K562 (cell line): ENCODE measurements at regions not wholly inside any gene's neighbourhood (a gene's known extent, or its start where the extent isn't known, plus 50 kb on each side); places are given as distances from the start of the nearest gene placed in this dataset.

Experiments used
- CHCHD3 ChIP-seq: fragments of 250-450 bp; sonication (Bioruptor Pico); IDR thresholded peaks from 2 replicates; pipeline ENCODE4 v2.1.2; 2022; ENCODE audit warnings: mild to moderate bottlenecking
- CTCF ChIP-seq, 3 experiments: IDR thresholded peaks in 2 of 3; conservative IDR thresholded peaks in 1 of 3; 2 replicates each; pipeline ENCODE4 v1.5.1; 2011 to 2012; ENCODE audit warnings: low read length in 3 of 3, mild to moderate bottlenecking in 3 of 3, control low read depth in 2 of 3, improper control_type of control experiment in 1 of 3, inconsistent platforms in 1 of 3, low read depth in 1 of 3, mixed read lengths in 1 of 3, moderate library complexity in 1 of 3; ENCODE audit not compliant: insufficient read depth in 2 of 3
- GATAD2B ChIP-seq: fragments of 450-650 bp; IDR thresholded peaks from 2 replicates; pipeline ENCODE4 v1.6.1; 2017; ENCODE audit warnings: mild to moderate bottlenecking, borderline replicate concordance
- HSF4 ChIP-seq: fragments of 250-450 bp; sonication (Bioruptor Pico); IDR thresholded peaks from 2 replicates; pipeline ENCODE4 v2.1.2; 2022; ENCODE audit warnings: mild to moderate bottlenecking, moderate library complexity, borderline replicate concordance
- MAFF ChIP-seq: IDR thresholded peaks from 2 replicates; pipeline ENCODE4 v1.6.1; 2012; ENCODE audit warnings: low read length, improper control_type of control experiment
- MTA3 ChIP-seq: fragments of 450-650 bp; formaldehyde crosslinking; IDR thresholded peaks from 2 replicates; pipeline ENCODE4 v1.6.1; 2017; ENCODE audit warnings: mild to moderate bottlenecking, borderline replicate concordance
- PHF20 ChIP-seq: fragments of 450-650 bp; IDR thresholded peaks from 2 replicates; pipeline ENCODE4 v1.6.1; 2018; ENCODE audit not compliant: partially characterized antibody
- RFX5 ChIP-seq: IDR thresholded peaks from 2 replicates; pipeline ENCODE4 v1.6.1; 2011; ENCODE audit warnings: low read depth, mild to moderate bottlenecking, improper control_type of control experiment, low read length
- ZNF184 ChIP-seq: sonication (generic); formaldehyde crosslinking; IDR thresholded peaks from 2 replicates; pipeline ENCODE4 v1.5.0; 2020; ENCODE audit warnings: missing genetic modification reagents
- ZNF217 ChIP-seq: sonication (generic); formaldehyde crosslinking; IDR thresholded peaks from 2 replicates; pipeline ENCODE4 v1.8.0; 2022; ENCODE audit warnings: mild to moderate bottlenecking, missing genetic modification reagents
- ZNF253 ChIP-seq: fragments of 250-450 bp; sonication (Bioruptor Pico); conservative IDR thresholded peaks from 2 replicates; pipeline ENCODE4 v1.6.1; 2021; ENCODE audit warnings: mild to moderate bottlenecking
- ZNF274 ChIP-seq: IDR thresholded peaks from 2 replicates; pipeline ENCODE4 v1.6.1; 2011; ENCODE audit warnings: low read depth, mild to moderate bottlenecking, low read length, moderate library complexity, borderline replicate concordance
- TF ChIP-seq, protein P1 (sequence below): fragments of 450-650 bp; IDR thresholded peaks from 2 replicates; pipeline ENCODE4 v1.6.1; 2016; ENCODE audit warnings: antibody characterized with exemption
- TF ChIP-seq, protein P2 (sequence below): sonication (generic); formaldehyde crosslinking; IDR thresholded peaks from 2 replicates; pipeline ENCODE4 v1.8.1; 2023; ENCODE audit warnings: missing genetic modification reagents, mild to moderate bottlenecking, borderline replicate concordance

DNA sequence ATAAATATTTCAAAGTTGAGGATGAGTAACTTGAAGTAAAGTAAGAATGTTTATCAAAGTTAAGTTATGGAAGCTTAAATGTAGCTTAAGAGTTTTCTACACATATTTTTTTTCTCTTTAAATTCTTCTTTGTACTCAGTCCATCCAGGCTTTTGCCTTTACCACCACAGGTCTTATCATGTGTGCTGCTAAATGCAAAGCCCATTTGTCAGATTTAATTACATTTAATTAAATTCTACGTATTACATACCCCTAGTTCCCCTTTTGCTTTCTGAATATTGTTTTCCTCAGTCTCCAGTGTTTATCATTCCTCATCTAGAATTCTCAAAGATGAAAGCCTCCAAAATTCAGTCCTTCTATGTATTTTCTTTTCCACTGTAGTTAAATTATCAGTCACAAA, 1841.9 kb downstream of the EFNA5 start:
- TF ChIP-seq MAFF (no peak), GATAD2B (no peak), PHF20 (no peak), MTA3 (no peak), ZNF184 (CRISPR knock-in tag) (no peak), CTCF (IDR thresholded peaks at IDR 0.05 in 2 of 3, conservative IDR thresholded peaks at IDR 0.05 in 1 of 3; ENCODE audit: insufficient read depth in 2 of 3, low read depth in 1 of 3, low read length in 3 of 3) (no peak), ZNF217 (CRISPR knock-in tag) (no peak), HSF4 (CRISPR knock-in tag) (no peak), ZNF253 (CRISPR knock-in tag) (no peak), RFX5 (no peak), ZNF274 (no peak), CHCHD3 (CRISPR knock-in tag) (no peak)
- TF ChIP-seq, protein P1, sequence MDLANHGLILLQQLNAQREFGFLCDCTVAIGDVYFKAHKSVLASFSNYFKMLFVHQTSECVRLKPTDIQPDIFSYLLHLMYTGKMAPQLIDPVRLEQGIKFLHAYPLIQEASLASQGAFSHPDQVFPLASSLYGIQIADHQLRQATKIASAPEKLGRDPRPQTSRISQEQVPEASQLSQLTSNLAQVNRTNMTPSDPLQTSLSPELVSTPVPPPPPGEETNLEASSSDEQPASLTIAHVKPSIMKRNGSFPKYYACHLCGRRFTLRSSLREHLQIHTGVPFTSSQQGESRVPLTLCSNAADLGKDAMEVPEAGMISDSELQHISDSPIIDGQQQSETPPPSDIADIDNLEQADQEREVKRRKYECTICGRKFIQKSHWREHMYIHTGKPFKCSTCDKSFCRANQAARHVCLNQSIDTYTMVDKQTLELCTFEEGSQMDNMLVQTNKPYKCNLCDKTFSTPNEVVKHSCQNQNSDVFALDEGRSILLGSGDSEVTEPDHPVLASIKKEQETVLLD: no peak
- TF ChIP-seq, protein P2, sequence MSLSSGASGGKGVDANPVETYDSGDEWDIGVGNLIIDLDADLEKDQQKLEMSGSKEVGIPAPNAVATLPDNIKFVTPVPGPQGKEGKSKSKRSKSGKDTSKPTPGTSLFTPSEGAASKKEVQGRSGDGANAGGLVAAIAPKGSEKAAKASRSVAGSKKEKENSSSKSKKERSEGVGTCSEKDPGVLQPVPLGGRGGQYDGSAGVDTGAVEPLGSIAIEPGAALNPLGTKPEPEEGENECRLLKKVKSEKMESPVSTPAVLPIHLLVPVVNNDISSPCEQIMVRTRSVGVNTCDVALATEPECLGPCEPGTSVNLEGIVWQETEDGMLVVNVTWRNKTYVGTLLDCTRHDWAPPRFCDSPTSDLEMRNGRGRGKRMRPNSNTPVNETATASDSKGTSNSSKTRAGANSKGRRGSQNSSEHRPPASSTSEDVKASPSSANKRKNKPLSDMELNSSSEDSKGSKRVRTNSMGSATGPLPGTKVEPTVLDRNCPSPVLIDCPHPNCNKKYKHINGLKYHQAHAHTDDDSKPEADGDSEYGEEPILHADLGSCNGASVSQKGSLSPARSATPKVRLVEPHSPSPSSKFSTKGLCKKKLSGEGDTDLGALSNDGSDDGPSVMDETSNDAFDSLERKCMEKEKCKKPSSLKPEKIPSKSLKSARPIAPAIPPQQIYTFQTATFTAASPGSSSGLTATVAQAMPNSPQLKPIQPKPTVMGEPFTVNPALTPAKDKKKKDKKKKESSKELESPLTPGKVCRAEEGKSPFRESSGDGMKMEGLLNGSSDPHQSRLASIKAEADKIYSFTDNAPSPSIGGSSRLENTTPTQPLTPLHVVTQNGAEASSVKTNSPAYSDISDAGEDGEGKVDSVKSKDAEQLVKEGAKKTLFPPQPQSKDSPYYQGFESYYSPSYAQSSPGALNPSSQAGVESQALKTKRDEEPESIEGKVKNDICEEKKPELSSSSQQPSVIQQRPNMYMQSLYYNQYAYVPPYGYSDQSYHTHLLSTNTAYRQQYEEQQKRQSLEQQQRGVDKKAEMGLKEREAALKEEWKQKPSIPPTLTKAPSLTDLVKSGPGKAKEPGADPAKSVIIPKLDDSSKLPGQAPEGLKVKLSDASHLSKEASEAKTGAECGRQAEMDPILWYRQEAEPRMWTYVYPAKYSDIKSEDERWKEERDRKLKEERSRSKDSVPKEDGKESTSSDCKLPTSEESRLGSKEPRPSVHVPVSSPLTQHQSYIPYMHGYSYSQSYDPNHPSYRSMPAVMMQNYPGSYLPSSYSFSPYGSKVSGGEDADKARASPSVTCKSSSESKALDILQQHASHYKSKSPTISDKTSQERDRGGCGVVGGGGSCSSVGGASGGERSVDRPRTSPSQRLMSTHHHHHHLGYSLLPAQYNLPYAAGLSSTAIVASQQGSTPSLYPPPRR (CRISPR knock-in tag): no peak
